T-cell (primary cell): ENCODE measurements at regions not wholly inside any gene's neighbourhood (a gene's known extent, or its start where the extent isn't known, plus 50 kb on each side); places are given as distances from the start of the nearest gene placed in this dataset.
"Not testable (repeated sequence)": the region's sequence is repeated elsewhere in the genome, so short reads cannot be mapped to it uniquely, and the experiment has no call there.

Experiments used
- ATAC-seq, 4 experiments: fragments of 200-7000 bp in 3 of 4; fragments of 150-1000 bp in 1 of 4; cut with Tn5 transposase; replicated peaks in 1 of 4; 1 replicate in 3 of 4; 2 replicates in 1 of 4; pipeline ENCODE4 v1.10.0; 2021; ENCODE audit warnings: moderate library complexity in 3 of 4, mild to moderate bottlenecking in 2 of 4, moderate number of reproducible peaks in 1 of 4
- CTCF ChIA-PET, 2 donors: fragments of 300-600 bp; sonication (Branson Sonifier 250); formaldehyde crosslinking; loops; one replicate each; lab custom pipeline; 2022; ENCODE audit warnings: antibody characterized with exemption in 2 of 2; lab: Charles Lee
- POLR2A ChIA-PET, 2 donors: fragments of 300-600 bp; sonication (Branson Sonifier 250); formaldehyde crosslinking; loops; one replicate each; lab custom pipeline; 2022; ENCODE audit warnings: antibody characterized with exemption in 2 of 2; lab: Charles Lee
- DNase-seq, 35 experiments: peaks; one replicate each; pipeline versions ENCODE4 v3.0.0 to v3.0.0-alpha.2; 2013 to 2023
- H3K27ac ChIP-seq: one replicate; pipeline ENCODE4 v1.5.1; 2013; ENCODE audit warnings: low read length
- H3K27me3 ChIP-seq, 2 experiments: replicated peaks in 1 of 2; 1 replicate in 1 of 2; 2 replicates in 1 of 2; pipeline versions ENCODE4 v1.6.1 to v1.7.0; 2013; ENCODE audit warnings: low read length in 1 of 2, mixed read lengths in 1 of 2; ENCODE audit not compliant: control insufficient read depth in 2 of 2, insufficient read depth in 2 of 2; ENCODE audit errors: extremely low read depth in 1 of 2
- H3K36me3 ChIP-seq, 2 donors: 1 replicate in 1 of 2; 2 replicates in 1 of 2; pipeline versions ENCODE4 v1.6.1 to v1.7.0; 2013; ENCODE audit warnings: low read length in 1 of 2; ENCODE audit not compliant: control insufficient read depth in 2 of 2, insufficient read depth in 1 of 2; ENCODE audit errors: extremely low read depth in 1 of 2
- H3K4me1 ChIP-seq, 2 experiments: 1 replicate in 1 of 2; 2 replicates in 1 of 2; pipeline versions ENCODE4 v1.6.1 to v1.7.0; 2013; ENCODE audit warnings: low read length in 2 of 2, mixed read lengths in 1 of 2; ENCODE audit not compliant: insufficient read depth in 2 of 2, control insufficient read depth in 1 of 2; ENCODE audit errors: extremely low read depth in 1 of 2
- H3K4me3 ChIP-seq, 2 donors: 1 replicate in 1 of 2; 2 replicates in 1 of 2; pipeline versions ENCODE4 v1.5.1 to v1.7.0; 2013; ENCODE audit warnings: mild to moderate bottlenecking in 2 of 2, low read length in 1 of 2, moderate library complexity in 1 of 2; ENCODE audit not compliant: control insufficient read depth in 1 of 2; ENCODE audit errors: extremely low read depth in 1 of 2
- H3K9me3 ChIP-seq: 2 replicates; pipeline ENCODE4 v1.7.0; 2013
- H3K27ac Mint-ChIP-seq, 2 donors: one replicate each; pipeline ENCODE4 v1.8.0; 2020 to 2021; ENCODE audit warnings: mild to moderate bottlenecking in 2 of 2, mixed read lengths in 2 of 2
- H3K27me3 Mint-ChIP-seq, 2 donors: one replicate each; pipeline ENCODE4 v1.8.0; 2021 to 2022; ENCODE audit warnings: mixed read lengths in 2 of 2
- H3K36me3 Mint-ChIP-seq: one replicate; pipeline ENCODE4 v1.8.0; 2021; ENCODE audit warnings: mixed read lengths
- H3K4me1 Mint-ChIP-seq, 3 donors: one replicate each; pipeline ENCODE4 v1.8.0; 2020 to 2022; ENCODE audit warnings: mixed read lengths in 3 of 3, mild to moderate bottlenecking in 1 of 3
- H3K4me3 Mint-ChIP-seq, 3 donors: one replicate each; pipeline ENCODE4 v1.8.0; 2020 to 2022; ENCODE audit warnings: mild to moderate bottlenecking in 3 of 3, mixed read lengths in 3 of 3, moderate library complexity in 3 of 3
- H3K9me3 Mint-ChIP-seq, 3 donors: one replicate each; pipeline ENCODE4 v1.8.0; 2020 to 2022; ENCODE audit warnings: mixed read lengths in 3 of 3
- WGBS: methylation state at CpG from one replicate; pipeline ENCODE4 v1.1.5; 2013; ENCODE audit warnings: missing lambda C conversion rate; ENCODE audit not compliant: insufficient coverage; 5-methylcytosine and 5-hydroxymethylcytosine counted together

GRCh38 chr4:13678186-13678924 is 50.8 kb upstream of the BOD1L1 start:
- H3K9me3 Mint-ChIP-seq, result peaks cover 15 to 27% (median 19%) of the 10 kb centered on the region in 3 donors
- no peak overlapping the region for H3K27ac ChIP-seq
- H3K27me3 Mint-ChIP-seq, result peaks cover 0 to 3% of the 10 kb centered on the region in 2 donors
- H3K4me1 ChIP-seq, result no peaks in the 10 kb centered on the region
- no peak overlapping the region for H3K4me3 ChIP-seq
- H3K27ac Mint-ChIP-seq, result no peak overlapping the region
- ChIA-PET POLR2A (no interaction called here), CTCF (no interaction called here)
- WGBS, result no CpG with 5 or more reads among the region's 3 CpGs
- DNase-seq, result no peak
- no peaks in the 10 kb centered on the region for H3K36me3 ChIP-seq
- H3K27me3 ChIP-seq, result no peaks in the 10 kb centered on the region
- ATAC-seq, result no peak
- no peaks in the 10 kb centered on the region for H3K9me3 ChIP-seq
- H3K4me1 Mint-ChIP-seq, result no peaks in the 10 kb centered on the region
- no peak overlapping the region for H3K4me3 Mint-ChIP-seq
- no peaks in the 10 kb centered on the region for H3K36me3 Mint-ChIP-seq

- H3K27ac Mint-ChIP-seq, result no peak overlapping the region
- H3K36me3 Mint-ChIP-seq, result no peaks in the 10 kb centered on the region
- ChIA-PET POLR2A (no interaction called here), CTCF (no interaction called here)
- no peak overlapping the region for H3K4me3 Mint-ChIP-seq
- DNase-seq (no peak), ATAC-seq (no peak)
- Histone ChIP-seq H3K27me3 (no peaks in the 10 kb centered on the region), H3K9me3 (no peaks in the 10 kb centered on the region), H3K36me3 (no peaks in the 10 kb centered on the region), H3K4me1 (no peaks in the 10 kb centered on the region), H3K27ac (no peak overlapping the region), H3K4me3 (no peak overlapping the region)
- no CpG with 5 or more reads among the region's 2 CpGs for WGBS
- peaks cover 0 to 2% of the 10 kb centered on the region in 2 donors for H3K27me3 Mint-ChIP-seq
- peaks cover 18 to 38% (median 27%) of the 10 kb centered on the region in 3 donors for H3K9me3 Mint-ChIP-seq
- H3K4me1 Mint-ChIP-seq, result no peaks in the 10 kb centered on the region
These were observed 54.0 kb upstream of the BOD1L1 start for GRCh38 chr4:13681570-13681969.

- no peak overlapping the region for H3K27ac ChIP-seq
- H3K4me1 Mint-ChIP-seq, result no peaks in the 10 kb centered on the region
- ATAC-seq, result no peak
- no peak for DNase-seq
- CTCF ChIA-PET, result no interaction called here
- no peaks in the 10 kb centered on the region for H3K36me3 Mint-ChIP-seq
- no peak overlapping the region for H3K4me3 Mint-ChIP-seq
- H3K9me3 ChIP-seq, result no peaks in the 10 kb centered on the region
- peaks cover 6 to 9% of the 10 kb centered on the region in 2 donors for H3K27me3 Mint-ChIP-seq
- POLR2A ChIA-PET, result no interaction called here
- H3K27ac Mint-ChIP-seq, result no peak overlapping the region
- no peaks in the 10 kb centered on the region for H3K36me3 ChIP-seq
- WGBS, result no CpG with 5 or more reads among the region's 1 CpG
- peaks cover 14 to 17% (median 17%) of the 10 kb centered on the region in 3 donors for H3K9me3 Mint-ChIP-seq
- no peak overlapping the region for H3K4me3 ChIP-seq
- no peaks in the 10 kb centered on the region for H3K4me1 ChIP-seq
- no peaks in the 10 kb centered on the region for H3K27me3 ChIP-seq
These were observed 66.7 kb upstream of the BOD1L1 start for GRCh38 chr4:13694256-13694655.

- POLR2A ChIA-PET, result no interaction called here
- CTCF ChIA-PET, result no interaction called here
- no peak overlapping the region for H3K27ac ChIP-seq
- no peak overlapping the region for H3K4me3 ChIP-seq
- Mint-ChIP-seq H3K4me1 (no peaks in the 10 kb centered on the region), H3K4me3 (no peak overlapping the region), H3K9me3 (no peaks in the 10 kb centered on the region), H3K36me3 (no peaks in the 10 kb centered on the region), H3K27ac (no peak overlapping the region), H3K27me3 (peaks cover 10 to 11% of the 10 kb centered on the region in 2 donors)
- ATAC-seq (no peak), DNase-seq (no peak)
- no peaks in the 10 kb centered on the region for H3K27me3 ChIP-seq
- WGBS, result no CpG with 5 or more reads among the region's 2 CpGs
- no peaks in the 10 kb centered on the region for H3K36me3 ChIP-seq
- no peaks in the 10 kb centered on the region for H3K9me3 ChIP-seq
- H3K4me1 ChIP-seq, result no peaks in the 10 kb centered on the region
These were observed 70.8 kb upstream of the BOD1L1 start for GRCh38 chr4:13698296-13698695.

- H3K27ac ChIP-seq, result no peak overlapping the region
- ATAC-seq, result no peak
- ChIA-PET POLR2A (no interaction called here), CTCF (no interaction called here)
- no peaks in the 10 kb centered on the region for H3K9me3 ChIP-seq
- no peaks in the 10 kb centered on the region for H3K36me3 Mint-ChIP-seq
- H3K4me1 ChIP-seq, result no peaks in the 10 kb centered on the region
- H3K27me3 Mint-ChIP-seq, result peaks cover 5 to 9% of the 10 kb centered on the region in 2 donors
- no peak overlapping the region for H3K4me3 Mint-ChIP-seq
- 72% methylated on average over 5 of the region's 8 CpGs for WGBS
- H3K4me1 Mint-ChIP-seq, result no peaks in the 10 kb centered on the region
- H3K4me3 ChIP-seq, result no peak overlapping the region
- no peaks in the 10 kb centered on the region for H3K9me3 Mint-ChIP-seq
- no peaks in the 10 kb centered on the region for H3K36me3 ChIP-seq
- DNase-seq, result no peak
- H3K27ac Mint-ChIP-seq, result no peak overlapping the region
- no peaks in the 10 kb centered on the region for H3K27me3 ChIP-seq
These were observed 72.7 kb upstream of the BOD1L1 start for GRCh38 chr4:13700021-13700857.

- H3K4me3 ChIP-seq, H3K36me3 Mint-ChIP-seq, H3K27ac ChIP-seq, H3K4me1 ChIP-seq, CTCF ChIA-PET, ATAC-seq, POLR2A ChIA-PET, DNase-seq, H3K9me3 Mint-ChIP-seq, H3K27me3 Mint-ChIP-seq, H3K4me3 Mint-ChIP-seq, H3K4me1 Mint-ChIP-seq, H3K9me3 ChIP-seq, H3K27me3 ChIP-seq, H3K36me3 ChIP-seq, H3K27ac Mint-ChIP-seq: not testable (repeated sequence)
- no CpG with 5 or more reads among the region's 1 CpG for WGBS
These were observed 73.3 kb upstream of the BOD1L1 start for GRCh38 chr4:13700858-13701140.
